H1 (cell line): ENCODE measurements at regions not wholly inside any gene's neighbourhood (a gene's known extent, or its start where the extent isn't known, plus 50 kb on each side); places are given as distances from the start of the nearest gene placed in this dataset.

Experiments used
- CTCF ChIA-PET: fragments of 300-600 bp; sonication (Branson Sonifier 250); formaldehyde crosslinking; loops from one replicate; lab custom pipeline; 2021; ENCODE audit not compliant: partially characterized antibody; lab: Charles Lee
- POLR2A ChIA-PET: fragments of 300-600 bp; sonication (Branson Sonifier 250); formaldehyde crosslinking; loops from one replicate; lab custom pipeline; 2021; ENCODE audit warnings: inconsistent platforms; ENCODE audit not compliant: partially characterized antibody; lab: Charles Lee
- DNase-seq, 2 experiments: peaks; one replicate each; pipeline versions ENCODE4 v3.0.0 to v3.0.0-alpha.2; 2010 to 2022; ENCODE audit warnings: low spot score in 2 of 2, low read depth in 1 of 2, mixed read lengths in 1 of 2
- FAIRE-seq: peaks from 2 replicates; lab custom pipeline; 2011; peaks lifted over from hg19 to GRCh38; lab: Jason Lieb, UNC
- H2AFZ ChIP-seq: 2 replicates; pipeline ENCODE4 v1.8.1; 2012; ENCODE audit warnings: low read length, inconsistent platforms
- H2AK5ac ChIP-seq: 2 replicates; pipeline ENCODE4 v1.6.1; 2013; ENCODE audit warnings: low read depth, low read length
- H2BK120ac ChIP-seq: replicated peaks from 2 replicates; pipeline ENCODE3; 2013; ENCODE audit warnings: low read depth, low read length, inconsistent platforms
- H2BK12ac ChIP-seq: 2 replicates; pipeline ENCODE4 v1.6.1; 2013; ENCODE audit warnings: low read depth, low read length
- H2BK15ac ChIP-seq: 2 replicates; pipeline ENCODE4 v1.6.1; 2013; ENCODE audit warnings: low read length
- H2BK20ac ChIP-seq: 2 replicates; pipeline ENCODE4 v1.6.1; 2013; ENCODE audit warnings: low read length
- H2BK5ac ChIP-seq: 2 replicates; pipeline ENCODE4 v1.6.1; 2013; ENCODE audit warnings: low read depth, low read length
- H3K14ac ChIP-seq: 2 replicates; pipeline ENCODE4 v1.6.1; 2013; ENCODE audit warnings: inconsistent platforms; ENCODE audit not compliant: insufficient read length
- H3K18ac ChIP-seq: 2 replicates; pipeline ENCODE4 v1.6.1; 2013; ENCODE audit warnings: low read length; ENCODE audit errors: extremely low read depth
- H3K23ac ChIP-seq: 2 replicates; pipeline ENCODE4 v1.6.1; 2013; ENCODE audit warnings: inconsistent platforms; ENCODE audit not compliant: insufficient read length
- H3K23me2 ChIP-seq: 2 replicates; pipeline ENCODE4 v1.6.1; 2013; ENCODE audit warnings: low read depth, low read length
- H3K27ac ChIP-seq: 2 replicates; pipeline ENCODE4 v1.6.1; 2011; ENCODE audit warnings: low read depth, low read length, inconsistent platforms
- H3K27me3 ChIP-seq, 4 experiments: replicated peaks in 1 of 4; 1 replicate in 1 of 4; 2 replicates in 3 of 4; pipeline versions ENCODE4 v1.6.1 to v1.8.1; 2011 to 2013; ENCODE audit warnings: low read length in 3 of 4, mild to moderate bottlenecking in 3 of 4, inconsistent platforms in 2 of 4, mixed read lengths in 2 of 4, moderate library complexity in 1 of 4; ENCODE audit not compliant: control insufficient read depth in 3 of 4, insufficient read depth in 3 of 4; ENCODE audit errors: extremely low read depth in 1 of 4
- H3K36me3 ChIP-seq, 4 experiments: 2 replicates each; pipeline versions ENCODE4 v1.6.1 to v1.8.1; 2011 to 2013; ENCODE audit warnings: mild to moderate bottlenecking in 4 of 4, low read length in 3 of 4, moderate library complexity in 2 of 4, control low read depth in 1 of 4, inconsistent platforms in 1 of 4; ENCODE audit not compliant: insufficient read depth in 4 of 4, control insufficient read depth in 2 of 4
- H3K4ac ChIP-seq: replicated peaks from 2 replicates; pipeline ENCODE3; 2013; ENCODE audit warnings: low read length, low read depth, mixed read lengths, inconsistent platforms; ENCODE audit not compliant: insufficient read length
- H3K4me1 ChIP-seq, 4 experiments: replicated peaks in 1 of 4; 1 replicate in 1 of 4; 2 replicates in 3 of 4; pipeline versions ENCODE4 v1.6.1 to v1.8.1; 2011 to 2013; ENCODE audit warnings: low read length in 3 of 4, inconsistent platforms in 2 of 4, mixed read lengths in 1 of 4; ENCODE audit not compliant: insufficient read depth in 4 of 4, control insufficient read depth in 3 of 4
- H3K4me2 ChIP-seq, 2 experiments: 2 replicates each; pipeline versions ENCODE4 v1.6.1 to v1.8.1; 2011 to 2013; ENCODE audit warnings: low read depth in 2 of 2, low read length in 2 of 2, control low read depth in 1 of 2, inconsistent platforms in 1 of 2, mild to moderate bottlenecking in 1 of 2; ENCODE audit not compliant: insufficient read depth in 1 of 2
- H3K4me3 ChIP-seq, 4 experiments: fragments of 200-600, 300-600 bp in 1 of 4; sonication (generic), shearing (Covaris generic), sonication (Bioruptor Twin) in 1 of 4; 2 replicates each; pipeline versions ENCODE4 v1.5.1 to v1.8.1; 2011 to 2016; ENCODE audit warnings: low read length in 4 of 4, low read depth in 3 of 4, control low read depth in 2 of 4, inconsistent platforms in 2 of 4, mild to moderate bottlenecking in 2 of 4, mixed read lengths in 1 of 4, moderate library complexity in 1 of 4; ENCODE audit not compliant: insufficient read depth in 2 of 4; ENCODE audit errors: extremely low read depth in 1 of 4
- H3K56ac ChIP-seq: replicated peaks from 2 replicates; pipeline ENCODE3; 2013; ENCODE audit warnings: low read depth, mild to moderate bottlenecking, mixed read lengths, low read length, inconsistent platforms; ENCODE audit not compliant: insufficient read length
- H3K79me1 ChIP-seq: 2 replicates; pipeline ENCODE4 v1.6.1; 2013; ENCODE audit warnings: low read depth, low read length, control low read depth
- H3K79me2 ChIP-seq, 2 experiments: 2 replicates each; pipeline versions ENCODE4 v1.6.1 to v1.8.1; 2012 to 2013; ENCODE audit warnings: low read length in 2 of 2, mild to moderate bottlenecking in 2 of 2, inconsistent platforms in 1 of 2; ENCODE audit not compliant: insufficient read depth in 2 of 2, control insufficient read depth in 1 of 2
- H3K9ac ChIP-seq, 4 experiments: replicated peaks in 1 of 4; 1 replicate in 1 of 4; 2 replicates in 3 of 4; pipeline versions ENCODE4 v1.6.1 to v1.8.1; 2011 to 2013; ENCODE audit warnings: low read depth in 3 of 4, low read length in 3 of 4, control low read depth in 2 of 4, mild to moderate bottlenecking in 2 of 4, moderate library complexity in 2 of 4, inconsistent platforms in 1 of 4; ENCODE audit errors: extremely low read depth in 1 of 4
- H3K9me3 ChIP-seq, 2 experiments: 2 replicates each; pipeline versions ENCODE4 v1.6.1 to v1.8.1; 2012 to 2013; ENCODE audit warnings: mild to moderate bottlenecking in 2 of 2, moderate library complexity in 2 of 2, control low read depth in 1 of 2, inconsistent platforms in 1 of 2, low read depth in 1 of 2, low read length in 1 of 2, mixed read lengths in 1 of 2; ENCODE audit not compliant: insufficient read depth in 2 of 2
- H4K20me1 ChIP-seq, 2 experiments: replicated peaks in 1 of 2; 2 replicates each; pipeline versions ENCODE3 to v1.8.1; 2011 to 2013; ENCODE audit warnings: inconsistent platforms in 2 of 2, low read length in 2 of 2, mild to moderate bottlenecking in 1 of 2; ENCODE audit not compliant: insufficient read depth in 2 of 2, control insufficient read depth in 1 of 2
- H4K5ac ChIP-seq: 2 replicates; pipeline ENCODE4 v1.6.1; 2013; ENCODE audit warnings: low read length, low read depth, mixed read lengths, inconsistent platforms; ENCODE audit not compliant: insufficient read length
- H4K8ac ChIP-seq: 2 replicates; pipeline ENCODE4 v1.8.0; 2013; ENCODE audit warnings: mild to moderate bottlenecking, moderate library complexity, low read length, inconsistent platforms; ENCODE audit not compliant: insufficient read depth; ENCODE audit errors: extremely low read depth
- H4K91ac ChIP-seq: replicated peaks from 2 replicates; pipeline ENCODE3; 2013; ENCODE audit warnings: low read length, mixed read lengths, inconsistent platforms; ENCODE audit not compliant: insufficient read length
- EGR1 ChIP-seq: IDR thresholded peaks from 2 replicates; pipeline ENCODE4 v1.6.1; 2011; ENCODE audit warnings: low read depth, low read length, borderline replicate concordance
- EP300 ChIP-seq, 2 experiments: IDR thresholded peaks; 1 replicate in 1 of 2; 2 replicates in 1 of 2; pipeline ENCODE4 v1.6.1; 2011 to 2012; ENCODE audit warnings: low read depth in 2 of 2, low read length in 2 of 2, mild to moderate bottlenecking in 2 of 2, borderline replicate concordance in 1 of 2, inconsistent platforms in 1 of 2, moderate library complexity in 1 of 2
- WGBS, 2 experiments: shearing (Covaris generic) in 1 of 2; methylation state at CpG; one replicate each; pipeline versions ENCODE4 v1.1.6 to v1.1.7; 2013 to 2015; ENCODE audit warnings: low lambda C conversion rate in 2 of 2, mixed read lengths in 2 of 2, inconsistent platforms in 1 of 2, low coverage in 1 of 2, missing lambda C conversion rate in 1 of 2; ENCODE audit not compliant: insufficient replicate concordance in 2 of 2, insufficient coverage in 1 of 2, insufficient read length in 1 of 2; ENCODE audit errors: extremely low coverage in 1 of 2, missing lambda C conversion rate in 1 of 2; 5-methylcytosine and 5-hydroxymethylcytosine counted together

GRCh38 chr12:75844049-75844770, 187.4 kb downstream of the PHLDA1 start:
- Histone ChIP-seq H2AK5ac (no peak overlapping the region), H3K4me2 (no peak overlapping the region), H2BK20ac (no peak overlapping the region), H3K9ac (no peak overlapping the region), H3K4me3 (no peak overlapping the region), H3K79me1 (no peaks in the 10 kb centered on the region), H3K23ac (no peak overlapping the region), H2BK5ac (no peak overlapping the region), H3K9me3 (0 out of 4 replicates have a peak, but pooled peaks cover 2 to 5% of the 10 kb centered on the region in 2 experiments), H3K4ac (no peak overlapping the region), H4K91ac (no peak overlapping the region), H2AFZ (no peak overlapping the region), H3K18ac (no peak overlapping the region), H3K27me3 (no peaks in the 10 kb centered on the region), H2BK15ac (no peak overlapping the region), H2BK12ac (no peak overlapping the region), H4K20me1 (no peaks in the 10 kb centered on the region), H3K14ac (no peak overlapping the region), H3K27ac (no peak overlapping the region), H3K56ac (no peak overlapping the region), H3K79me2 (no peaks in the 10 kb centered on the region), H2BK120ac (no peak overlapping the region), H4K8ac (no peak overlapping the region), H3K36me3 (no peaks in the 10 kb centered on the region), H3K4me1 (no peaks in the 10 kb centered on the region), H3K23me2 (no peaks in the 10 kb centered on the region), H4K5ac (no peak overlapping the region)
- FAIRE-seq (no peak), DNase-seq (no peak)
- POLR2A ChIA-PET, result no interaction called here
- no peak for TF ChIP-seq EP300 (IDR thresholded peaks at IDR 0.05; ENCODE audit: borderline replicate concordance in 1 of 2, low read depth in 2 of 2, low read length in 2 of 2)
- TF ChIP-seq EGR1, result no peak
- CTCF ChIA-PET, result interaction anchor here (2.4 kb wide), 1 partner anchor 10 kb away, joined by 5 read pairs; no protein-coding TSS in a partner anchor
- 72 to 100% methylated on average over 1 to 10 of the region's 10 CpGs for WGBS, 2 experiments
